ENCODE measurements at regions not wholly inside any gene's neighbourhood (a gene's known extent, or its start where the extent isn't known, plus 50 kb on each side); places are given as distances from the start of the nearest gene placed in this dataset.

DNA sequence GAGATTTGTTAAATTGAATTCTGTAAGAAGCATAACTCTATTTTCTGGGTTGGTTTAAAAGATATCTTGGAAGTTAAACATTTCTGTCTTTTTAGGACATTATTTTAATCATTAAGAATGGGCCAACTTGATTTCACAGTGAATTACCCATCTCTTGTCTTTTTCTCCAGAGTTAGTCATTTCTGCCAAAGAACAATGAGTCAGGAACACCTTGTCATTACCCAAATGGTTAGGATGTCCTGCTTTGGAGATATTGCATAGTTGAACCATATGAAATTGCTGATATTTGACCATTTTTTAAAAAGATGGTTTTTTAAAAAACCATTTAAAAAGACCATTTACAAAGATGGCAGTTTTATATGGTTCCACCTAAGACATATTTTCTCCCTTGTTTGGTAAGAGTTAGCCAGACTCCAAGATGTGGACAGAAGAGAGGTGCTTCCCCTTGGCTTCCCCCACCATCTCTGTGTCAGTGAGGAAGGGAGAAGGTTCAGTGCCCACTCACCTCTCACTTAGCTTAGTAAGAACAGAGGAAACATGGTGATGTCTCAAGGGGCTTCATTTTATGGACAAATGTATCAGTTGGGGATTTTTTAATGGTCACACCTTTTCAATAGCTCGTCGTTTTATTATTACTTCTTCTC lies 103.0 kb downstream of the PCSK1 start:
- TF ChIP-seq EZH2 (IDR thresholded peaks at IDR 0.05; ENCODE audit: low read depth) = no peak
- TF ChIP-seq, protein P1, sequence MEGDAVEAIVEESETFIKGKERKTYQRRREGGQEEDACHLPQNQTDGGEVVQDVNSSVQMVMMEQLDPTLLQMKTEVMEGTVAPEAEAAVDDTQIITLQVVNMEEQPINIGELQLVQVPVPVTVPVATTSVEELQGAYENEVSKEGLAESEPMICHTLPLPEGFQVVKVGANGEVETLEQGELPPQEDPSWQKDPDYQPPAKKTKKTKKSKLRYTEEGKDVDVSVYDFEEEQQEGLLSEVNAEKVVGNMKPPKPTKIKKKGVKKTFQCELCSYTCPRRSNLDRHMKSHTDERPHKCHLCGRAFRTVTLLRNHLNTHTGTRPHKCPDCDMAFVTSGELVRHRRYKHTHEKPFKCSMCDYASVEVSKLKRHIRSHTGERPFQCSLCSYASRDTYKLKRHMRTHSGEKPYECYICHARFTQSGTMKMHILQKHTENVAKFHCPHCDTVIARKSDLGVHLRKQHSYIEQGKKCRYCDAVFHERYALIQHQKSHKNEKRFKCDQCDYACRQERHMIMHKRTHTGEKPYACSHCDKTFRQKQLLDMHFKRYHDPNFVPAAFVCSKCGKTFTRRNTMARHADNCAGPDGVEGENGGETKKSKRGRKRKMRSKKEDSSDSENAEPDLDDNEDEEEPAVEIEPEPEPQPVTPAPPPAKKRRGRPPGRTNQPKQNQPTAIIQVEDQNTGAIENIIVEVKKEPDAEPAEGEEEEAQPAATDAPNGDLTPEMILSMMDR (conservative IDR thresholded peaks at IDR 0.05) = no peak
- no peaks in the 10 kb centered on the region for H4K20me1 ChIP-seq (ENCODE audit: insufficient read depth)
- peaks cover 17% of the 10 kb centered on the region for H3K4me1 ChIP-seq (replicated peaks; ENCODE audit: insufficient read depth)
- ChIA-PET CTCF (no interaction called here), POLR2A (ENCODE audit: unreplicated experiment) (interaction anchor here (0.8 kb wide), 1 partner anchor 287 kb away, joined by 4 read pairs; no protein-coding TSS in a partner anchor)
- H2AFZ ChIP-seq = no peak overlapping the region
- intact Hi-C loops (cut with micrococcal nuclease; ENCODE audit: unreplicated experiment) = no loop called here
- no peaks in the 10 kb centered on the region for H3K36me3 ChIP-seq (ENCODE audit: low read depth)
- H3K79me2 ChIP-seq (ENCODE audit: low read depth) = no peaks in the 10 kb centered on the region
- H3K4me2 ChIP-seq = no peak overlapping the region
- H3F3A ChIP-seq (ENCODE audit: insufficient read depth, low read depth) = no peaks in the 10 kb centered on the region; the same call in 1 of the 2 replicates
- no peak overlapping the region for H3K4me3 ChIP-seq
- H3K9me2 ChIP-seq (ENCODE audit: insufficient read depth) = no peaks in the 10 kb centered on the region
- DNase-seq = no peak
- BruUV-seq (replicated peaks) = no TSS peak
- no peak overlapping the region for H3K27ac ChIP-seq
- H3K27me3 ChIP-seq (ENCODE audit: insufficient read depth, low read depth) = no peaks in the 10 kb centered on the region
- peaks cover 4% of the 10 kb centered on the region; the same call in 1 of the 2 replicates for H3K9me3 ChIP-seq (ENCODE audit: insufficient read depth, low read depth)

DNA sequence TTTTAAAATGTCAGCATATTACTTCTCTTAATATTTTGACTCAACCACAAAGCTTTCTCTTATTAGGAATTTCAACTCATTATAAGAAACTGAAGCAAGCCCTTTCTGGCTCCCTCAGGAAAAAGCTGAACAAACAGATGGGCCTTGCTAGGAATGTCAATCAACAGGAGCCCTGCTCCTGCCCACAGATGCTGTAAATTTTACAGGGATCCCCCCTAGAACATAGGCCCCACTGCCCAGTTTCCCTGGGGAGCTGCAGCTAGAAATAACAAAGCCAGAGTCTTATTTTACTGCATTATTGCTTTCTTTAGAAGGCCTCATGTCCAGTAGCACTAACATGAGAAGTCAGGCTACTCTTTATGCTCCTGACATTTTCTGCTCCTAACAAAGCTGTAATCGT lies 103.8 kb downstream of the PCSK1 start:
- no peak overlapping the region for H3K27ac ChIP-seq
- H3K9me2 ChIP-seq (ENCODE audit: insufficient read depth) = no peaks in the 10 kb centered on the region
- peaks cover 24% of the 10 kb centered on the region for H3K4me1 ChIP-seq (replicated peaks; ENCODE audit: insufficient read depth)
- CTCF ChIA-PET = no interaction called here
- H3K9me3 ChIP-seq (ENCODE audit: insufficient read depth, low read depth) = peaks cover 4% of the 10 kb centered on the region; the same call in 1 of the 2 replicates
- no peak for TF ChIP-seq EZH2 (IDR thresholded peaks at IDR 0.05; ENCODE audit: low read depth)
- TF ChIP-seq, protein P1 (conservative IDR thresholded peaks at IDR 0.05) = no peak
- H3K4me3 ChIP-seq = no peak overlapping the region
- POLR2A ChIA-PET (ENCODE audit: unreplicated experiment) = interaction anchor here (0.8 kb wide), 1 partner anchor 287 kb away, joined by 4 read pairs; no protein-coding TSS in a partner anchor
- DNase-seq = no peak
- intact Hi-C loops (cut with micrococcal nuclease; ENCODE audit: unreplicated experiment) = no loop called here
- no peaks in the 10 kb centered on the region for H3K79me2 ChIP-seq (ENCODE audit: low read depth)
- no TSS peak for BruUV-seq (replicated peaks)
- no peaks in the 10 kb centered on the region for H4K20me1 ChIP-seq (ENCODE audit: insufficient read depth)
- H3K36me3 ChIP-seq (ENCODE audit: low read depth) = no peaks in the 10 kb centered on the region
- H3K4me2 ChIP-seq = no peak overlapping the region
- H3K27me3 ChIP-seq (ENCODE audit: insufficient read depth, low read depth) = no peaks in the 10 kb centered on the region
- no peaks in the 10 kb centered on the region; the same call in none of the 2 replicates for H3F3A ChIP-seq (ENCODE audit: insufficient read depth, low read depth)
- H2AFZ ChIP-seq = no peak overlapping the region

DNA sequence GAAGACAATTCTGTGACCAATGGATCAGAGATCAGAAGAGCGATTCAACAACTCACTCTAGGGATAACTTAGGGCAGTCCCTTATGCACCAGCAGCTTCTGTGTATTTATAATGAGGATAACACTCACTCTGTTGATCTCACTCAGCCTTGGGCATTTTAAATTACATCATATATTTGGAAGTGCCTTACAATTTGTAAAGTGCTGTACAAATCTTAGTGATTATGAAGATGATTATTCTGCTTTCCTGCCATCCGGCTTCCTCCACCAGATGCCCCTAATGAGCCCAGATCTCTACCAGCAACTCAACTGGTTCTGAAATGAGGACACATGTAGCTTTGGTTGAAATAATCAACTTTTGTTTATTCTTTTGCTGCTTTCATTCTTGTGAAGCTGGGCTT lies 105.3 kb downstream of the PCSK1 start:
- no TSS peak for BruUV-seq (replicated peaks)
- Histone ChIP-seq H3K9me2 (ENCODE audit: insufficient read depth) (no peaks in the 10 kb centered on the region), H3F3A (ENCODE audit: insufficient read depth, low read depth) (no peaks in the 10 kb centered on the region; the same call in none of the 2 replicates), H3K9me3 (ENCODE audit: insufficient read depth, low read depth) (peaks cover 4% of the 10 kb centered on the region), H3K79me2 (ENCODE audit: low read depth) (no peaks in the 10 kb centered on the region), H2AFZ (no peak overlapping the region), H3K4me1 (replicated peaks; ENCODE audit: insufficient read depth) (peaks cover 26% of the 10 kb centered on the region), H3K4me2 (no peak overlapping the region), H3K36me3 (ENCODE audit: low read depth) (no peaks in the 10 kb centered on the region), H3K27me3 (ENCODE audit: insufficient read depth, low read depth) (no peaks in the 10 kb centered on the region), H3K4me3 (no peak overlapping the region), H4K20me1 (ENCODE audit: insufficient read depth) (no peaks in the 10 kb centered on the region), H3K27ac (no peak overlapping the region)
- intact Hi-C loops (cut with micrococcal nuclease; ENCODE audit: unreplicated experiment) = no loop called here
- POLR2A ChIA-PET (ENCODE audit: unreplicated experiment) = no interaction called here
- TF ChIP-seq, protein P1 (conservative IDR thresholded peaks at IDR 0.05) = no peak
- TF ChIP-seq EZH2 (IDR thresholded peaks at IDR 0.05; ENCODE audit: low read depth) = no peak
- no peak for DNase-seq
- CTCF ChIA-PET = no interaction called here
